GF-D8 (cell line): ENCODE measurements at regions not wholly inside any gene's neighbourhood (a gene's known extent, or its start where the extent isn't known, plus 50 kb on each side); places are given as distances from the start of the nearest gene placed in this dataset.

Experiments
- DNase-seq: peaks from one replicate; lab custom pipeline; 2025; lab: John Stamatoyannopoulos, UW

DNA sequence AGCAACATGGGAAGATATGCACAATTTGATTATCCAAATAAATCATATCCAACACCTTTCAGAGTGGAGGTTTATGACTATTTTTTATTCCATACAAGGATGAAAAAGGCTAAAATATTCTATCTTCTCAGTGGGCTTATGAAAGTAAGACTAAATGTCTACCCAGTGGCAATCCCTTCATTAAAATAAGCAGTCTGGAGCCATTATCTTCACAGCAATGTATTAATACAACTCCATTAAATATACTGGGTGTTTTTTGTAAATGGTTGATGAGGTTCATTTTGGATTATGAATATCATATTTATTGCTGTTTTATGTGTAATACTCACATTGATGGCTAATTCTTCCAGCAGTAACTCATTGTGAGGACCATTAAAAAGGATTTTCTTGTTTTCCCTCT, 352.7 kb upstream of the SOX11 start:
- DNase-seq = no peak

DNA sequence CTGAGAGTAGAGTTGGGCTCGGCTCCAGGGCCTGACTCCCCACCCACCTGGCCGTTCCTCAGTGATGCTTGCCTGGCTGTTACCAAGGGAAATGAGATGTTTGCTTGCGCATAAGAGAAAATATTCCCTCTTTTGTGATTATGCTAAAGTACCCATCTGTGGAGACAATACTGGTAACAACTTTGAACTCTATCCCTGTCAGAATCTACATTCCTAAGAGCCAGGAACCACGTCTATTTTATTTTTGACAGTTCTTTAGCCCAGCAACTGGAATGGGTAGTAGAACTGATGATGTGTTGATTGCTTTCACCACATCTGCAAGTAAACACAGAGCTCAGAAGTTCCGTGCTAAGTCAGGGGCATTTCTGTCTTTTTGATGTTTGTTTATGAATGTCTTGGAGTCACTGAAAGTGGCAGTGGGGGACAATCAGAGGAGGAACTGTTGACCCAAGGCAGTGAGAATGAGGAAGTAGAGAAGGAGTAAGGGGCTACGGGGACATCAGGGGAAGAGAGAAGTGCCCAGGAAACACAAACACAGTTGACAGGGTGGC, 348.3 kb upstream of the SOX11 start:
- DNase-seq = no peak

DNA sequence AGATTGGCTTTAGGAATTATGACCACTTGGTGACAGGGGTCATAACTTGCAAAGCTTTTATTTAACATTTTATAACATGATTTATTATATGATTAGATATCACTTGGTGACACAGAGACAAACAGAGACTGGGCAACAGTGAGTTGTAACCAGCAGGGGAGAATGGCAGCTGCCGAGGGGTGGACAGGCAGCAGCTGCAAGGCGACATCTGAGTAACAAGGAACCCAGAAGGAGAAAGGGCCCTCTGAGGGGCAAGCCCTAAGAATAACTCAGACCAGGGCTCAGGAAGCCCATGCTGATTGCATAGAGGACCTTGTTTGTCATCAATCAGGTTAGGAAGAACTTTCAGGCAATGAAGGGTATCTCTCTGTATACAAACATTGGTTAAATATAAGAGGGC, 339.9 kb upstream of the SOX11 start:
- DNase-seq = no peak

DNA sequence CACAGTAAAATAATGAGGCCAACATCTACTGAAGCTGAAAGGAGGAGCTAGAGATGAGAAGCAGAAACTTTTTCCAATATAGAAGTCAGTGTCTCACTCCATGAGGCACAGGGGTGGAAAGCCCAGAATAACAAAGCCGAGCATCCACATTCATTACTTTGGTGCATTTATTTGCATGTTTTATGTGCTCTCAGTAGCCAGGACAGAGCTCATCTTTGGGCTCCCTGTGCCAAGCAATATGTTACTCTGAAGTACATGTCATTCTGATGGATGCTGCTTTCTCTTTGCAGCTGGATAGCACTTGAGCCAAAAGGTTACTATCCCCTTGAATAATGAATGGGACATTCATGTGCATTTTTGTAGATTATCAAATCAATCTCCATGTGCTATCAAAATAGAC, 338.6 kb upstream of the SOX11 start:
- DNase-seq = no peak

DNA sequence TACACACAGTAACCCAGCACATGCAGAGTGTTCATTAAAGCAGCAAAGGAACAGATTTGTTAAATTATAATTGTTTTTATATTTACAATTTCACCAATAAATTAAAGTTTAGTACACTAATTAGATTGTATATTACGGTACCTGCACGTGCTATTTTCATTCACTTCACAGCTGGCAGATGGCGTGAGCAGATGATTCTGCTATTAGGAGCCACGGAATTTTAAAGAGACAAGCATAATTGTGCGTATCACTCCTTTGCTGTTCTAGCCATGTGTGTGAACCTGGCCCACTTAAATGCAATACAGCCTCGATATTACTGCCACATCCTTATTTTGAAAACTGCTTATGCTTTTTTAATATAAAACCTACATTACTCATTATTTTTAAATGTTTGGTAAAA, 332.8 kb upstream of the SOX11 start:
- DNase-seq = no peak

DNA sequence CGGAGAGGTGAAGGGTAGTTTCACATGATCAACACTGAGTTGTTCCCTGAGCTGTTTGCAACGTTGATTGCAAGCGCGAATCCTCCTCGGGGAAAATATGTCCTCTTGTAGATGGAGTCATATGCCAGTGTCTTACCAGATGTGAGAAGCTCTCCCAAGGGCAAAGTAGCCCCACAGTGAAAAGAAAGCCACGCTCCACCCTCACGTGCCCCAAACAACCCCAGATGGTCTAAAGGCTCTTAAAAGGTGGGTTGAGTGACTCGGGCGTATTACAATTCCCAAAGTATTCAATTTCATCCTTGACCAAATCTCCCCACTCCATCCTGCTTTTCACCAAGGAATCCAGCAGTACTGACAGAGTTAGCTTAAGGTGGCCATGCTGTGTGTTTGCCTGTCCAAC, 332.1 kb upstream of the SOX11 start:
- DNase-seq = no peak

DNA sequence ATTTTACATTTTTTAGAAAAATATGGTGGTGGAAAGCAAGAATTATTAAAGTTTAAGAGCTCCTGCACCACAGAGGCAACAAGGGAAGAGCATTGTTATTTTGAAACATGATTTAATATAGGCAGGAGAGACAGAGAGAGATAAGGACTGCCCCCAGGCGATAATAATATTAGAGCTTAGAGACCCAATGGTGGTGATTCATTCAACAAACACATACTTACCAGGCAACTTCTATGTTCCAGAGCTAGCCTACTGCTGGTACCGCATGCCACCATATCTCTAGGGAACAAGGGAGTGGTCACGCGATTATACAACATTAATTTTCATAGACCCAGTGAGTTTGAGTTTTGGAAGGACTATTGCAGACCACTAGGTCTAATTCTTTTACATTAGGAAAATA, 327.8 kb upstream of the SOX11 start:
- no peak for DNase-seq

DNA sequence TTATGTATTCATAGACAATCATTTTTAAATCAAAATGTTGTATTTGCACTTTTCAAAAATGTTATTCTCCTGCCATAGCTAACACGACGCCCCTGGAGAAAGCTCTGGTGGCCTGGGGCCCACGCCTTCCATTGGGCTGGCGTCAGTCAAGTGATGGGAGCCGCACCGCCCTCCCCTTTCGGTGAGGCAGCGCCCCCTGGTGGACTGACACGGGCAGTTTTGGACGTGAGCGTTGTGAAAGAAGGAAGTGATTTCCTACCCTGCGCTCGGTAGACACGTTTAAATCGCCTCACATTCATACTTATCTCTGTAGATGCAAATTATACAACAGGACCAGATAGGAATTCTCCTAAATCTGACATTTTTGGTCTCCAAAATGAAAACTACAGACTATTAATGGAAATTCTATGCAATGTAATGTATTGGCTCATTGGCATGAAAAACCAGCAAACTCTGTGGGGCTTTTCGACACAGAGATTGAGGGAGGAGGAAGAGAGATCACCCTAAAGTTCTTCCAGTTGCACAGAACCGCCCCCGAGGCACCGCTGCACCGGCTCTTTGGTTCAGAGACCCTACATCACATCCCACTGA, 326.2 kb upstream of the SOX11 start:
- DNase-seq = peak; percentile 2

DNA sequence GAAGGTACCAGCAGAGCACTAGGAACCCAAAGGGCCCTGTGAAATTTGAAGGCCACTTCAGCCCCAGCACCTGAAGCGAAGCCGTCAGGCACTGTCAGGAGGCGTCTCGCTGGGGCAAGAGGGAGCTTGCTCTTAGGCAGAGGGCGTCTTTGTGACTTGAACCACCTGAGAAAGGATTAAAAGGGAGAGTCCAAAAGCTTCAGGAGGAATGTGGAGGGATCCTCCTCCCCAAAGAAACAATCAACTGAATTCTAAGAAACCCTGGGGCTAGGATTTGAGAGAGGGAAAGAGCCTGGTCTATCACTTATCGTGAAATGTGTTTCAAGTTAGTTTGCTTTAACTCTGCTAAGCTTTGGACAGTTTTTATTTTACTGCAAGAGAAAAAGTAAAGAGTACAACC, 324.9 kb upstream of the SOX11 start:
- no peak for DNase-seq

DNA sequence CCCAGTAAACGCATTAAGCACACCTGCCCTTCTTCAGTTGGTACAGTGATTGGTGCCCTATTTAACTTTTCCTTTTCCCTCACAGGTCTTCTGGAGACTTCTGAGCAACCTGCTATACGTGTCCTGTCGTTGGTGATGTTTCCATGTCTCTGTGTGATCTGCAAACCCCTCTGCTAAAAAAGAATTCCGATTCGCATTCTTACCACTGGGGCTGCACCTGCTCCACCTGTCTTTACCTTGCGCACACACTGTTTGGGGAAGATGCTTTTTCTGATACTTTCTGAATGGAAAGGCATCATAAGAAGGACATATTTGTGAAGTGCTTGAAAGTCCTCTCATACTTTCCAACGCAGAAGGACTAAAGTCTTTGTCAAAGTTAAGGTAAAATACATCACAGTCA, 323.9 kb upstream of the SOX11 start:
- DNase-seq = no peak

DNA sequence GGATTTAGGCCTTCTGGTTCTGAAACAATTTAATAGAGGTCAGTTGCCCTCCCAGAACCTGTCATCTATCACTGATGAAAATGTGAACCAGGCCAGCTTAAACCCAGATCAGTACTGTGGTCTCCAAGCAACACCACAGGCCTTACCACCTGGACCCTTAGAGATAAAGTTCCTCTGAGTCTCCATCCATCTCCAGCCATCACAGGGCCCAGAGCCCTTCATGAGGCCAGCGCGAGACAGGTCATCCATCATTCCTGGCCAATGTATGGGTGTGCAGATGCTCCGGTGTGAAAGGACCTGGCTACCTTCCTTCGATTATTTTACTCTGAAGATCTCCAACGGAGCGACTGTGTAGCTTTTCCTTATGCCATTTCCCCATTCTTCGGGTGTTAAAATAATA, 322.7 kb upstream of the SOX11 start:
- DNase-seq = no peak

DNA sequence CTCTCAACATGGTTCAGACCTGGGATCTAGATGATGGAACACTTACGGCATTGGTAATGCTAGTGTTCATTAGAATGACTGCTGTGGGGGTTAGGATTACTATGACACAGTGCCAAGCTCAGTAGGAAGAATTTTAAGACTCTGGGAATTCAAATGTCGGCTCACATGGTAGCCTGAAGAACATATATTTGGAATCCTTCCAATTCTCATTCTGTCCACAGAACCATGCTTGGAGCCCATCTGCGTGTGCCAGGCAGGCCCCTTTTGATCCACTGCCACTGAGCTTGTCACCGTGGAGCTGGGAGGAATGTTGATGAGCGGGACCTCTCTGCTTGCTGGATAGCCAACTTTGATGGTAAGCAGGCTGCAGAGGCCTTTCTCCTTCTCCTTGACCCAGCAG, 322.0 kb upstream of the SOX11 start:
- DNase-seq = no peak

DNA sequence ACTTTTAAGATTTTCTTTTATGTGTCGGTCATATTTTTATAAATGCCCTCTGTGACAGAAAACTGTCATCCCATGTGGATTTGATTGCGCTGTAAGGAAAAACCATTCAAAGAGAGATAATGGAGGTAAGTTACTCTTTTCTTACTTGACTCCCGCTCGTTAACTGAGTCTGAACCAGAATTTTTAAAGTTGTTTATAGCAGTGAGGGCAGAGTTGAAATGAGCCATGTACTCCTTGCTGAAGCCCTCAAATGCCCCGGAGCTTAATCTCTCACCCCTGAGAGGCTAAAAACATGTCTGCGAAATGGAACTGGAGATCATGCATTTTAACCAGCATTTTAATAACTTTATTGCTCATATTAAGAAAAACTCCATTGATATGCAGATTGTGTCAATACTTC, 320.0 kb upstream of the SOX11 start:
- DNase-seq = no peak

DNA sequence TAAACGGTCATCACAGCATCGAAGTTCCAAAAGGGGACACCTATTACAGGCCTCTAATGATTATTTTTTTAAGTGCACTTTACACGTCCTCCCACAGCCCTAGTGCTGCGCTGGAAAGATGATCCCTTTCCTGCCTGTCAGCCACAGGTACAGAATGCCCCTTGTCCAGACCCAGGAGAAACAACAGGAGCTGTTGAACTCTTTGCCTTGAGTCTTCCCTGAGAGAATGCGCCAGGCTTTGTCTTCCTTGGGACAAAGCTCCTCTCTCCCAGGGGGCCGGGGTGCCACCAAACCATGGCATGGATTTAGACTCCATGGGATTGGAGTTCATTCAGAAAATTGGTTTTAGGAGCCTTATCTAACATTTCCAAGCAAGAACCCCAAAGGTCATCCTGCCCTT, 319.0 kb upstream of the SOX11 start:
- DNase-seq = no peak

DNA sequence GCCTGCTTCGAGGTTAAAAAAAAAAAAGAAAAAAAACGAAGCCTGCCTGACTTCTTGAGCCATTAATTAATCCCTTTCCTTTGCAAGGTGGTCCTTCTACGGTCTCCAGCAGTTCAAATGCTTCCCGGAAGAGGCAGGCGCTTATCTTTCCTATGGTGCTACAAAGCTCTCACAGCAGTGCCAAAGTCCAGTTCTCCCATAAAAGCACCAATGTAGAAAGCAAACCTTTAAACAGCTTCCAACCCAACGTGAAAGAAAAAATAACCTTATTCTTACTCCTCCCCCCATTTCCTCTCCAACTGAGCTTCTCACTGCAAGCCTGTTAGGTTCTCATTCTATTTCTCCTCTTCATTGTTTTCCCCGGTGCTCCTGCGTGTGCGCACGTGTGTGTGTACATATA, 317.4 kb upstream of the SOX11 start:
- no peak for DNase-seq

DNA sequence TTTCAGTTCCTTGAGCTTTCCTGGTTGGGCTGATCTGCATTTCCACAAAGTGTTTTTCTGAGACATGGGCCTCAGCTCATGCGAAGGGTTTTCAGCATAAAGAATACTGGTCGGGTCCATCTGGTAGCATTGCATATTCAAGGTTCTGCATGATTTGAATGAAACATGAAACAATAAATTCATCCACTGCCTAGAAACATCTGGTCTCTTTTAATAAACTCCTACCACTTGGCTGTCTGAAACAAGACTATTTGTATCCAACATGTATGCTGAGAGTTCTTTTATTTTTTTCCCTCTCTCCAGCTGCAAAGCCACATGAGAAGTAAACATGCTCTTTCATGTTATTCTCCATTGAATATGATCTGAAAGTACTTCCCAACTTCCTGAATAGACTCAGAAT, 314.9 kb upstream of the SOX11 start:
- no peak for DNase-seq

DNA sequence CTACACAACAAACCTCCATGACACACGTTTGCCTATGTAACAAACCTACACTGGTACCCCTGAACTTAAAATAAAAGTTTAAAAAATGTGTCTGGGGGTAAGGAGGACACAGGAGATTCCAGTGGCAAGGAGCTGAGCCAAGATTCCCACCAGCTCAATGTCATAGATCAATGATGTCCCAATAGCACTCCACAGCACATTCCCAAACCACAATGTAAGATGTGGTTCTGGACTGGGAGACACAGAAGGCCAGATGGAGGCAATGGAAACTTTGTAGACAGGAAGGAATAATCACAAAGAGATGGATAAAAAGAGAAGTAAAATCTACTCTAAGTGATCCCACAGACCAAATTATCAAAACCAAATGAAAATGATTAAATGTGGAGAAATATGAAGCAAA, 312.4 kb upstream of the SOX11 start:
- no peak for DNase-seq

DNA sequence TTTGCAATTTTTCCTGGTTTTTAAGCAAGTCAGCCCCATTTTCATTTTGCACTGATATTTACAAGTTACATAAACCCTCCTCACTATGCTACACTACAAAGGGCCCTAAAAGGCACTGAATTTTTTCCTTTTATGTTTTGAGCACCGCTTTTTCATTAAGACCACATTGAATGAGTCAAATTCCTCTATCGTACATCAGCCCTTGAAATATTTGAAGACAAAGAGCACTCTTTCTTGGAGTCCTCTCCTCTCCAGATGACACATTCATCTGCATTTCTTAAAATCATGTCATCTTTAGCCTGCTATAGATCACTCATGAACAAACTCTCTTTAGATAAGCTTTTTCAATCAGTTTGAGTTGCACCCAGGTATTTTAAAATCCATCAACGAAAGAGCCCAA, 306.6 kb upstream of the SOX11 start:
- DNase-seq = no peak

DNA sequence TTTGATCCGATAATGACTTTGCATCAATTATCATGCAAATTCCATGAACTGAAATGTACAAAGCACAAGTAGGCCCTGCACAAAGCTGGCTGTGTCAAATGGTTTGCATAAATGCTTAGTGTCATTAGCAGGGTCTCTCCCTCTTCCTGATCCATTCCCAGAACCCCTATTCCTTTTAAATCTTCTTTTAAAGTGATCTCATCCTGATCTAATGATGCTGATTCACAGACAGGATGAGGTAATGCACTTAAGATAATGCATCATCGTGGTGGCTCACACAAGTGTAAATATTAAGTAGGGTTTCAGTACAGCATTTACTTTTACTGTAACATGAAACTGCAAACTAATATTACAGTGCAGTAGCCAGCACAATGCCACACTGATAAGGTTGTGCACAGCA, 304.8 kb upstream of the SOX11 start:
- no peak for DNase-seq

DNA sequence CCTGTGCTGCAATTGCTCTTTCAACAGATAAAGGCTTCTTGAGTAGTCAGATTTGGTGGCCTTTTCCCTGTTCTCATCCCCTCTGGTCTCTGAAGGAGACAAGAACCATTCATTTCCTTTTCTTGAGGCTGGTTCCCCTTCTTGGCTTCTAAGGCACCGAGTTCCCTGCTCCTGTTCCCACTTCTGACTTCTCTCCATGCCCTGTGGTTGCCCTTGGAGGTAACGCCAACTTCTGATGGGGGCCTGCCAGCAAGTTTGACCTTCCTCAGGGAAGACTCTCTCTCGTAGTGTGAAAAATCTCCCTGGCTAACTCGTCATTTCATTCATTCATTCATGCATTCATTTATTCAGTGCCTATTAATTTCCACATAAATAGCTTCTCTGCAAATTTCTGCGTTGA, 302.4 kb upstream of the SOX11 start:
- no peak for DNase-seq

DNA sequence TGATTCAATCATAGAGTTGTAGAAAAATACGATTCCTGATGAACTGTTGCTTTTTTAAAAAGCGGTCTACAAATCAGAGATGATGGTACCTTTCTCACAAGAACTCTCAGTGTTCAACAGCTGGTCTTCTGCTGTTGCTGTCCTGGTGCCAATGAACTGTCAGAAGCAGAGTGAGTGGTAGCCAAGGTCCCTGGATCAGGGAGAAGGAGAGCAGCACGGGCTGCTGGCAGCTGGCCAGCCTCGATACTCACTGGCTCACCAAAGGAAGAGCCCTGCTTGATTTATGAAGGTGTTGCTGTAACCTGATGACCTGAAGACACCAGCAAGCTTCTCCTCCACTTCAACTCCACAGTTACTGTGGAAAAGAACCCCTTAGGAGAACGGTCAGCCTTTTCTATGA, 300.8 kb upstream of the SOX11 start:
- DNase-seq = no peak

DNA sequence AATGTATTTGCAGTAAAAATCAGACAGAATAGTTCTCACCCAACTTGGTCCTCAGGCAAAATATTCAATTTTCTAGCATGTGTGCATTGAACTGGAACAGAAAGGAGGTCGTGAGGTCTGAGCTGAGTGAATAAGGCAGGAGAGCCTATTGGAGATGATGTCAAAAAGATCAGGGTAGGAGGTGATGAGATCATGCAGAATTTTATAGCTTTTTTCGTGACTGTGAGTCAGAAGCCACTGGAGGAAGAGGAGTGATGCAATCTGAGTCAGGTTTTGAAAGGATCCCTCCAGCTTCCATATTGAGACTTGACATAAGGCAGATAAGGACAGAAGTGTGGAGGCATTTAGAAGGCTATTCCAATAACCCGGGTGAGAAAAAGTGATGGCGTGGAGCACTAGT, 299.5 kb upstream of the SOX11 start:
- DNase-seq = no peak

DNA sequence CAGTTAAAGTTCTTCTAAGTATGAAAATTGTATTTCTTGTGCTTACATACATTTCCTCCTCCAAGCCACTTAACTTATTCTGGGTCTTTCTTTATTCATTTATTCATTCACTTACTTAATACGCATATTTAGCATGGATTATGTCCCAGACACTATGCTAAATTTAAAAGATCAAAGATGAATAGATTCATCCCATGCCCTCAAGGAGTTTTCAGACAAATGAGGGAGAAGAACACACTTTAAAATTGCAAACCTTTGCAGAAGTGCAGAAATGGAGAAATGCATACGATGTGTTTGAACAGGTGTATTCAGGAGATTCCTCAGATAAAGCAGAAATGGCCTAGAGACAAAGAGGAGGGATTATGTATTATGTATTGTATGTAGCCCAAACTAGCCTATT, 298.7 kb upstream of the SOX11 start:
- DNase-seq = no peak

DNA sequence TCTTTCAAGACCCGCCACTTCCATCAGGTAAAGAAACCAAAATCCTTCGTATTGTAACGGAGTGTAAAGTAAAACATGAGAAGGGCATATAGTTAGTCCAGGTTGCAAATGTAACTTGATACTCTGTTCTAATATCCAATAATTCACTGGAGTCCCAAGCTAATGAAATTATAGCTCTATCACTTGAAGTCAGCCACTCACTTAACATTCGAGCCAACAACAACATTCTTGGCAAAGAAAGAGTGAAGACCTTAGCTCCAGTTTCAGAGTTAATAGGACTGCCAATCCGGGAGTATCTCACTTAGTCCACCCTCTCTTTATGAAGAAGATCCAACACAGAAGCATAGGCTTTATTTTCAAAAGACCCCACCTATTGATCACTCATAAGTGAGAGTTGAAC, 298.0 kb upstream of the SOX11 start:
- DNase-seq = no peak
